Mesothelial cell of epicardium (in vitro differentiated cells): ENCODE measurements at regions not wholly inside any gene's neighbourhood (a gene's known extent, or its start where the extent isn't known, plus 50 kb on each side); places are given as distances from the start of the nearest gene placed in this dataset.

Source experiments
- DNase-seq, 2 experiments: peaks; one replicate each; pipeline ENCODE4 v3.0.0; 2021; ENCODE audit warnings: low spot score in 2 of 2; ENCODE audit not compliant: unreplicated experiment in 2 of 2
- H3K27ac Mint-ChIP-seq: 2 replicates; pipeline ENCODE4 v1.8.0; 2021; ENCODE audit warnings: mixed read lengths
- H3K27me3 Mint-ChIP-seq: 2 replicates; pipeline ENCODE4 v1.8.0; 2021; ENCODE audit warnings: low read depth, mixed read lengths
- H3K36me3 Mint-ChIP-seq: 2 replicates; pipeline ENCODE4 v1.8.0; 2021; ENCODE audit warnings: mixed read lengths
- H3K4me1 Mint-ChIP-seq: 2 replicates; pipeline ENCODE4 v1.8.0; 2021; ENCODE audit warnings: mixed read lengths
- H3K4me3 Mint-ChIP-seq: 2 replicates; pipeline ENCODE4 v1.8.0; 2021; ENCODE audit warnings: mild to moderate bottlenecking, moderate library complexity, mixed read lengths
- H3K9me3 Mint-ChIP-seq: 2 replicates; pipeline ENCODE4 v1.8.0; 2021; ENCODE audit warnings: mixed read lengths
- TF ChIP-seq, protein P1 (sequence below): fragments of 200-600 bp; sonication (generic); IDR thresholded peaks from one replicate; pipeline ENCODE4 v1.5.0; 2021; ENCODE audit warnings: antibody characterized with exemption; ENCODE audit not compliant: unreplicated experiment

DNA sequence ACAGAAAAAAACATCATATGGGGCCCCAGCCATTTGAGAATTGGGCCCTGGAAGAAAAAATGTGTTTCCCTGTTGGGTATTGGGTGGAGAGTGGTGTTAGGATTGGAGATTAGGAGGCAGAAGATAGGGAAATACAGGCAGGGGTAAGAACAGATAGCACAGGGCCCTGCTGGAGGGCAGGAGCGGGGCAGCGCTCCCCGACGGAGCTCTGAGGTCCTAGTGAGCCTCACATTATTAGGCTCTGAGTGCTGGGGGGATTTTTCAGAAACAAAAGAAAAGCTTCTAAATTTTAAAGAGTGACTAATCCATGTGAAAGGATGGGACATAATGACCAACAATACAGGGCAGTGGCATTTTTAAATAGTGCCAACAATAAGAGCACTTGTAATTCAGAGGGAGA is 241.2 kb downstream of the SOX2 start:
- Mint-ChIP-seq H3K27me3 (peaks cover 14% of the 10 kb centered on the region), H3K9me3 (no peaks in the 10 kb centered on the region), H3K4me1 (no peaks in the 10 kb centered on the region), H3K36me3 (no peaks in the 10 kb centered on the region), H3K4me3 (no peak overlapping the region), H3K27ac (no peak overlapping the region)
- DNase-seq = no peak
- TF ChIP-seq, protein P1, sequence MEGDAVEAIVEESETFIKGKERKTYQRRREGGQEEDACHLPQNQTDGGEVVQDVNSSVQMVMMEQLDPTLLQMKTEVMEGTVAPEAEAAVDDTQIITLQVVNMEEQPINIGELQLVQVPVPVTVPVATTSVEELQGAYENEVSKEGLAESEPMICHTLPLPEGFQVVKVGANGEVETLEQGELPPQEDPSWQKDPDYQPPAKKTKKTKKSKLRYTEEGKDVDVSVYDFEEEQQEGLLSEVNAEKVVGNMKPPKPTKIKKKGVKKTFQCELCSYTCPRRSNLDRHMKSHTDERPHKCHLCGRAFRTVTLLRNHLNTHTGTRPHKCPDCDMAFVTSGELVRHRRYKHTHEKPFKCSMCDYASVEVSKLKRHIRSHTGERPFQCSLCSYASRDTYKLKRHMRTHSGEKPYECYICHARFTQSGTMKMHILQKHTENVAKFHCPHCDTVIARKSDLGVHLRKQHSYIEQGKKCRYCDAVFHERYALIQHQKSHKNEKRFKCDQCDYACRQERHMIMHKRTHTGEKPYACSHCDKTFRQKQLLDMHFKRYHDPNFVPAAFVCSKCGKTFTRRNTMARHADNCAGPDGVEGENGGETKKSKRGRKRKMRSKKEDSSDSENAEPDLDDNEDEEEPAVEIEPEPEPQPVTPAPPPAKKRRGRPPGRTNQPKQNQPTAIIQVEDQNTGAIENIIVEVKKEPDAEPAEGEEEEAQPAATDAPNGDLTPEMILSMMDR = no peak

DNA sequence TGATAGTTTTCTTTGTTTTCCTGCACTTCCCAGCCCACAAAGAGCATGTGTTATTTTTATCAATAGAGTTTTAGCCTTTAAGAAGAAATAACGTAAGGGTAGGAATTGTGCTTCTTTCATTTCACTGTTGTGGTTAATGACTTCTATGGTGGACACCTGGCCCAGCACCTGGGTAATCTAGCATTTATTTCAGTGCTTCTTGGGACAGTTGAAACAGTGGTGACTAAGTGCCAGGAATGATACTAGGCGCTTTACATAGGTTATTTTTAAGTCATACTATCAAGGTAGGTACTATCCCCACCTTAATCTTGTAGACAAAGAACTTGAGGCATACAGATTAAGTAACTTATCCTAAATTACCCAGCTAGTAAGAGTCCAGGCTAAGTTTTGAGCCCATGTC is 243.8 kb downstream of the SOX2 start:
- no peak for DNase-seq
- Mint-ChIP-seq H3K36me3 (no peaks in the 10 kb centered on the region), H3K9me3 (no peaks in the 10 kb centered on the region), H3K27me3 (peaks cover 14% of the 10 kb centered on the region), H3K27ac (no peak overlapping the region), H3K4me1 (no peaks in the 10 kb centered on the region), H3K4me3 (no peak overlapping the region)
- TF ChIP-seq, protein P1 = no peak

DNA sequence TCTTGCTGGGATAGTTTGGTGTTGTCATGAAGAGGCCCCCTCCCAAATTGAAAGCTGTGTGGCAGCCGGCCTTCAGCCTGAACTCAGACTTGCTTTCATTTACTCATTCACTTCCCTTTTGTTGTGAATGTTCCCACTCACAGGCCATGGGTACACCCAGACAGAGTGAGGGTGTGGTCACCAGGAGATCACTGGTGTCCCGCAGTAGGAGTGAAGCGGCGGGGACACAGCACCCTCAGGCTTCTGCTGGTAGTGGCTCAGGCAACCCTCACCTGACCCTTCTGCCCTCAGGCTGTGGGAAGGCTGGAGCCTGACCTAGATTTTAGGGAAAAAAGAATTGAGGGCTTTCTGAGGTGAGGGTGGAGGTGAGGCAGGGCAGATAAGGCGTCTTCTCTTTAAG is 244.4 kb downstream of the SOX2 start:
- Mint-ChIP-seq H3K27me3 (peaks cover 14% of the 10 kb centered on the region), H3K4me1 (no peaks in the 10 kb centered on the region), H3K27ac (no peak overlapping the region), H3K9me3 (no peaks in the 10 kb centered on the region), H3K4me3 (no peak overlapping the region), H3K36me3 (no peaks in the 10 kb centered on the region)
- no peak for DNase-seq
- TF ChIP-seq, protein P1 = no peak

DNA sequence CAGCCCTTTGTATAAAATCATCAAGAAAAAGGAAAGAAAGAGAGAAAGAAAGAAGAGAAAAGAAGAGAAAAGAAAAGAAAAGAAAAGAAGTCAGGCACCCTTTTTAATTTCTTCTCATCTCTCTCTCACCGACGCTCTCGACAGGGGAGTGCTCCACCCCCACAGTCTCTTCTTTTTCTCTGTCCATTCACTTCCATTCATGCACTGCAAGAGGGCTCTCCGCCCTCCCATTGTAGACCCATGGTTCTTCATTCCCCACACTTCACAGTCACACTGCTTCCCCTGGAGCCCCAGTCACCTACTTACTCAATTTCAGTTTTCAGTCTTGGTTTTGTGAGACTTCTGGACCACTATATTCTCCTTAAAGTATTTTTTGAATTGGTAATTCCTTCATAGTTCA is 254.7 kb downstream of the SOX2 start:
- Mint-ChIP-seq H3K4me3 (no peak overlapping the region), H3K27me3 (peaks cover 21% of the 10 kb centered on the region)

DNA sequence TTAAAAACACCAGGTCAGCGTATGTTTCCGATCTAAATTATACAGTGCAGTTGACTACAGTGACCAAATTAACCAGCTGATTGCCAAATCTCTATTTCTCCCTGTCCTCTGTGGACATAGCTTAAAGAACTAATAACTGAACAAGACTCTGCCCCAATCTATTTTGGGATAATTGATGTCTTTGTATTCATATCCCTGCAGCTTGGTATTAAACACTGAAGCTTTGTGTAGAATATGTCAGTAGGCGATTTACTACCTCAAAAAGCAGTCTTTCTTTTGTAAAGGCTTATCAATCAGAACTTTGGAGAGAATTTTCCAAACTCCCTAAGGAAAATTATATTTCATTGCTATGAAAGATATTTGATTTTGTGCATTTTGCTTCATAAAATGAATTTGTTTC is 258.2 kb downstream of the SOX2 start:
- H3K4me1 Mint-ChIP-seq = no peaks in the 10 kb centered on the region
- no peak overlapping the region for H3K27ac Mint-ChIP-seq
- DNase-seq = no peak
- no peaks in the 10 kb centered on the region for H3K36me3 Mint-ChIP-seq
- H3K27me3 Mint-ChIP-seq = peaks cover 11% of the 10 kb centered on the region
- TF ChIP-seq, protein P1 = no peak
- no peak overlapping the region for H3K4me3 Mint-ChIP-seq
- peaks cover 2% of the 10 kb centered on the region for H3K9me3 Mint-ChIP-seq

More for the DNA sequence above, 254.7 kb downstream of the SOX2 start:
- no peaks in the 10 kb centered on the region for H3K36me3 Mint-ChIP-seq
- TF ChIP-seq, protein P1 = no peak
- no peak for DNase-seq
- no peaks in the 10 kb centered on the region for H3K9me3 Mint-ChIP-seq
- no peaks in the 10 kb centered on the region for H3K4me1 Mint-ChIP-seq
- no peak overlapping the region for H3K27ac Mint-ChIP-seq

DNA sequence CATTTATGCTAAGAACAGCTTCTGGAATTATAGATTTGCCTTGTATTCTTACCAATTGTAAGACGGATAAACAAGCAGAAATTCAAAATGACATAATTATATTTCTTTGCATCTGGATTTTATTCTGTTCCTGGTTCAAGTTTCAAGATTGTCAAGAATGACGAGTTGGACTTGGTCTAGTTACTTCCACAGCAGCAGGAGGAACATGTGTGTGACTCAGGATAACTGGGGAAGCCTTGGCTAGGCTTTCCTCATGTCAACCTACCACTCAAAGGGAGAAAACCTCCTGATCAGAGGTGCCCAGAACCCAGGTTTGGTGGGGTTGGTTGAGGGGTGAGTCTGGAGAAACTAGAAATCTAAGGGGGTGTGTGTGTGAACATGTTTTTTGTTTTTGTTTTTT is 259.7 kb downstream of the SOX2 start:
- no peak overlapping the region for H3K27ac Mint-ChIP-seq
- no peaks in the 10 kb centered on the region for H3K36me3 Mint-ChIP-seq
- H3K27me3 Mint-ChIP-seq = peaks cover 6% of the 10 kb centered on the region
- H3K4me3 Mint-ChIP-seq = no peak overlapping the region
- no peak for DNase-seq
- peaks cover 12% of the 10 kb centered on the region for H3K9me3 Mint-ChIP-seq
- no peaks in the 10 kb centered on the region for H3K4me1 Mint-ChIP-seq
- TF ChIP-seq, protein P1 = no peak
